ENCODE measurements at regions not wholly inside any gene's neighbourhood (a gene's known extent, or its start where the extent isn't known, plus 50 kb on each side); places are given as distances from the start of the nearest gene placed in this dataset.

DNA sequence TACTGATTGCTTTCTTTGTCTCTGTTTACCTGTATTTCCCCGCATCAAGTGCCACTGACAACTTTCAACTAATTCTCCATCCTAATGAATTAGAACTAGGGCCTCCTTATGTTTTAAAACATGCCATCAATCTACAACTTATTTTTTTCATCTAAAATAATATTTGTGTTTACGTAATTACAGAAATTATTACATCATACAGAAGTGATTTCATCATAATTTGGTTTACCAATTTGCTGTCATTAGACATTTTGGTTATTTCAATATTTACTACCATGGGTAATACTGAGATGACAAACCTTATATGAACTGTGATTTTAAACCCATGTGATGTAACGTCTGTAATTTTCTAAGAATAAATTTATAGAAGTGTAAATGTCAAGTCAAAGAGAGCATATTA lies 468.0 kb upstream of the IL12A start:
- Histone ChIP-seq H3K9ac (ENCODE audit: low read length) (no peak overlapping the region), H3K4me3 (ENCODE audit: low read length) (no peak overlapping the region), H3K4me2 (ENCODE audit: low read length) (no peak overlapping the region), H3K27me3 (ENCODE audit: insufficient read depth, low read depth, low read length) (no peaks in the 10 kb centered on the region), H3K9me3 (ENCODE audit: low read length) (no peaks in the 10 kb centered on the region), H4K20me1 (ENCODE audit: insufficient read depth) (no peaks in the 10 kb centered on the region), H3K27ac (ENCODE audit: low read length) (no peak overlapping the region), H3F3A (ENCODE audit: insufficient read depth, low read length, poor library complexity, severe bottlenecking) (no peaks in the 10 kb centered on the region), H3K36me3 (ENCODE audit: insufficient read depth, low read length) (no peaks in the 10 kb centered on the region), H3K79me2 (replicated peaks; ENCODE audit: insufficient read depth, low read length) (no peaks in the 10 kb centered on the region), H3K9me2 (ENCODE audit: insufficient read depth, low read length) (no peaks in the 10 kb centered on the region), H2AFZ (ENCODE audit: low read depth, low read length) (no peak overlapping the region)
- TF ChIP-seq, protein P1, sequence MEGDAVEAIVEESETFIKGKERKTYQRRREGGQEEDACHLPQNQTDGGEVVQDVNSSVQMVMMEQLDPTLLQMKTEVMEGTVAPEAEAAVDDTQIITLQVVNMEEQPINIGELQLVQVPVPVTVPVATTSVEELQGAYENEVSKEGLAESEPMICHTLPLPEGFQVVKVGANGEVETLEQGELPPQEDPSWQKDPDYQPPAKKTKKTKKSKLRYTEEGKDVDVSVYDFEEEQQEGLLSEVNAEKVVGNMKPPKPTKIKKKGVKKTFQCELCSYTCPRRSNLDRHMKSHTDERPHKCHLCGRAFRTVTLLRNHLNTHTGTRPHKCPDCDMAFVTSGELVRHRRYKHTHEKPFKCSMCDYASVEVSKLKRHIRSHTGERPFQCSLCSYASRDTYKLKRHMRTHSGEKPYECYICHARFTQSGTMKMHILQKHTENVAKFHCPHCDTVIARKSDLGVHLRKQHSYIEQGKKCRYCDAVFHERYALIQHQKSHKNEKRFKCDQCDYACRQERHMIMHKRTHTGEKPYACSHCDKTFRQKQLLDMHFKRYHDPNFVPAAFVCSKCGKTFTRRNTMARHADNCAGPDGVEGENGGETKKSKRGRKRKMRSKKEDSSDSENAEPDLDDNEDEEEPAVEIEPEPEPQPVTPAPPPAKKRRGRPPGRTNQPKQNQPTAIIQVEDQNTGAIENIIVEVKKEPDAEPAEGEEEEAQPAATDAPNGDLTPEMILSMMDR (IDR thresholded peaks at IDR 0.05; ENCODE audit: poor library complexity, severe bottlenecking), result no peak
- no peak for TF ChIP-seq MXI1 (conservative IDR thresholded peaks at IDR 0.05; ENCODE audit: poor library complexity, severe bottlenecking)
- no peak for TF ChIP-seq SMC3 (conservative IDR thresholded peaks at IDR 0.05; ENCODE audit: poor library complexity)
- TF ChIP-seq EZH2 (IDR thresholded peaks at IDR 0.05; ENCODE audit: borderline replicate concordance, insufficient read depth, low read length, poor library complexity, severe bottlenecking), result no peak
- TF ChIP-seq EP300 (conservative IDR thresholded peaks at IDR 0.05; ENCODE audit: poor library complexity, severe bottlenecking), result no peak
- TF ChIP-seq, protein P2, sequence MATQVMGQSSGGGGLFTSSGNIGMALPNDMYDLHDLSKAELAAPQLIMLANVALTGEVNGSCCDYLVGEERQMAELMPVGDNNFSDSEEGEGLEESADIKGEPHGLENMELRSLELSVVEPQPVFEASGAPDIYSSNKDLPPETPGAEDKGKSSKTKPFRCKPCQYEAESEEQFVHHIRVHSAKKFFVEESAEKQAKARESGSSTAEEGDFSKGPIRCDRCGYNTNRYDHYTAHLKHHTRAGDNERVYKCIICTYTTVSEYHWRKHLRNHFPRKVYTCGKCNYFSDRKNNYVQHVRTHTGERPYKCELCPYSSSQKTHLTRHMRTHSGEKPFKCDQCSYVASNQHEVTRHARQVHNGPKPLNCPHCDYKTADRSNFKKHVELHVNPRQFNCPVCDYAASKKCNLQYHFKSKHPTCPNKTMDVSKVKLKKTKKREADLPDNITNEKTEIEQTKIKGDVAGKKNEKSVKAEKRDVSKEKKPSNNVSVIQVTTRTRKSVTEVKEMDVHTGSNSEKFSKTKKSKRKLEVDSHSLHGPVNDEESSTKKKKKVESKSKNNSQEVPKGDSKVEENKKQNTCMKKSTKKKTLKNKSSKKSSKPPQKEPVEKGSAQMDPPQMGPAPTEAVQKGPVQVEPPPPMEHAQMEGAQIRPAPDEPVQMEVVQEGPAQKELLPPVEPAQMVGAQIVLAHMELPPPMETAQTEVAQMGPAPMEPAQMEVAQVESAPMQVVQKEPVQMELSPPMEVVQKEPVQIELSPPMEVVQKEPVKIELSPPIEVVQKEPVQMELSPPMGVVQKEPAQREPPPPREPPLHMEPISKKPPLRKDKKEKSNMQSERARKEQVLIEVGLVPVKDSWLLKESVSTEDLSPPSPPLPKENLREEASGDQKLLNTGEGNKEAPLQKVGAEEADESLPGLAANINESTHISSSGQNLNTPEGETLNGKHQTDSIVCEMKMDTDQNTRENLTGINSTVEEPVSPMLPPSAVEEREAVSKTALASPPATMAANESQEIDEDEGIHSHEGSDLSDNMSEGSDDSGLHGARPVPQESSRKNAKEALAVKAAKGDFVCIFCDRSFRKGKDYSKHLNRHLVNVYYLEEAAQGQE (IDR thresholded peaks at IDR 0.05; ENCODE audit: borderline replicate concordance), result no peak
- no peak for TF ChIP-seq RAD21 (conservative IDR thresholded peaks at IDR 0.05)

DNA sequence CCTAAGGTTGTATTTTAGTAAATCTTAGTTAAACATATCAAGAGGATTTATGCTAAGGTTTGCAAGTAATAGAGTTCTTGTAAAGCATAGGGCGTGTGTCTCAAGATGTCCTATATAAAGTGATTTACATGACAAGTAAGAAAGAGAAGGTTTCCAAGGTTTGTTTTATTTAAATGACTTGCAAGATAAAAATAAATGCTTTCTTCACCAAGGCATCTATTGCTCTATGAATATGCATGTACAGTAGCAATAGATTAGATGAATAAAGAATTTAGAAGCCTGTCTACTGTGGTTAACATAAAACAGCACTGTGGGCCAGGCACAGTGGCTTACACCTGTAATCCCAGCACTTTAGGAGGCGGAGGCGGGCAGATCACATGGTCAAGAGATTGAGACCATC lies 466.4 kb upstream of the IL12A start:
- Histone ChIP-seq H3K27me3 (ENCODE audit: insufficient read depth, low read depth, low read length) (no peaks in the 10 kb centered on the region), H3K9ac (ENCODE audit: low read length) (no peak overlapping the region), H4K20me1 (ENCODE audit: insufficient read depth) (no peaks in the 10 kb centered on the region), H3K36me3 (ENCODE audit: insufficient read depth, low read length) (no peaks in the 10 kb centered on the region), H3K9me3 (ENCODE audit: low read length) (no peaks in the 10 kb centered on the region), H3K79me2 (replicated peaks; ENCODE audit: insufficient read depth, low read length) (no peaks in the 10 kb centered on the region), H2AFZ (ENCODE audit: low read depth, low read length) (no peak overlapping the region), H3K27ac (ENCODE audit: low read length) (no peak overlapping the region), H3F3A (ENCODE audit: insufficient read depth, low read length, poor library complexity, severe bottlenecking) (no peaks in the 10 kb centered on the region), H3K4me2 (ENCODE audit: low read length) (no peak overlapping the region), H3K4me3 (ENCODE audit: low read length) (no peak overlapping the region), H3K9me2 (ENCODE audit: insufficient read depth, low read length) (no peaks in the 10 kb centered on the region)
- TF ChIP-seq POLR2AphosphoS5 (IDR thresholded peaks at IDR 0.05), result no peak

DNA sequence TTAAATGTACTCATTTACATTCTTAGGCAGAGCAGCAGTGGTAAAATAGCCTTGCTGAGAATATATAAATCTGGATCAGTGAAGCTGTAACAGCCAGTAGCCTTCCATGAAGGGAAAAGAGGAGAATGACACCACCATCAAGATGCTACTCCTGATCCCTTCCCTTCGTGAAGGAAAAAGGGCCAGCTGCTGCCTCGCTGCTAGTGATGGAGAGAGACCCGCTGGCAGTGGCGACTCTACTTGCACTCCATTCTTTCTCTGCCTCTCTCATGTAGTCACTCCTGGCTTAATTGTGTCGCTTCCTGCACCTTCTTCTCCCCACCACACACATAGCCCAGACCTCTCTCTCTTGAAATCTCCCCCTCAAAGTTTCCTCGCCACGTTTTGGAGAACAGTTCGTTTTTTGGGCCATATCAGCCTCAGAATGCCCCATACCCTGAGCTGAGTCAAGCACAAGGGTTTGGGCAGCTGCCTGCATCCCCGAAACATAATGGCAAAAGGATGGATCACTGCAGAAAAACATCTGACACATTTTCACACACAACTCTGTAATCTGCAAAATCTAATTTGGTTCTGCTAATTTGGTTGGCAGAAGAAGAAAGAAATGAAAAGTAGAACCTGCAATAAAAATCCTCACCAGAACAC lies 460.3 kb upstream of the IL12A start:
- Histone ChIP-seq H3K79me2 (replicated peaks; ENCODE audit: insufficient read depth, low read length) (no peaks in the 10 kb centered on the region), H3K4me2 (ENCODE audit: low read length) (no peak overlapping the region), H3K4me3 (ENCODE audit: low read length) (no peak overlapping the region), H3K27ac (ENCODE audit: low read length) (no peak overlapping the region), H3K9me3 (ENCODE audit: low read length) (no peaks in the 10 kb centered on the region), H2AFZ (ENCODE audit: low read depth, low read length) (no peak overlapping the region), H3K9ac (ENCODE audit: low read length) (no peak overlapping the region), H3K27me3 (ENCODE audit: insufficient read depth, low read depth, low read length) (no peaks in the 10 kb centered on the region), H4K20me1 (ENCODE audit: insufficient read depth) (no peaks in the 10 kb centered on the region), H3K9me2 (ENCODE audit: insufficient read depth, low read length) (no peaks in the 10 kb centered on the region), H3K36me3 (ENCODE audit: insufficient read depth, low read length) (no peaks in the 10 kb centered on the region), H3F3A (ENCODE audit: insufficient read depth, low read length, poor library complexity, severe bottlenecking) (no peaks in the 10 kb centered on the region)
- TF ChIP-seq, protein P1 (IDR thresholded peaks at IDR 0.05; ENCODE audit: poor library complexity, severe bottlenecking), result no peak
- no peak for TF ChIP-seq EP300 (conservative IDR thresholded peaks at IDR 0.05; ENCODE audit: poor library complexity, severe bottlenecking)
- TF ChIP-seq EZH2 (IDR thresholded peaks at IDR 0.05; ENCODE audit: borderline replicate concordance, insufficient read depth, low read length, poor library complexity, severe bottlenecking), result no peak
- TF ChIP-seq, protein P2 (IDR thresholded peaks at IDR 0.05; ENCODE audit: borderline replicate concordance), result no peak
- TF ChIP-seq MXI1 (conservative IDR thresholded peaks at IDR 0.05; ENCODE audit: poor library complexity, severe bottlenecking), result no peak
- no peak for TF ChIP-seq POLR2AphosphoS5 (IDR thresholded peaks at IDR 0.05)
- TF ChIP-seq SMC3 (conservative IDR thresholded peaks at IDR 0.05; ENCODE audit: poor library complexity), result no peak

All from neural cell (in vitro differentiated cells).